GM21381 (cell line): ENCODE measurements at regions not wholly inside any gene's neighbourhood (a gene's known extent, or its start where the extent isn't known, plus 50 kb on each side); places are given as distances from the start of the nearest gene placed in this dataset.

Source experiments
- ATAC-seq: cut with Tn5 transposase; IDR thresholded peaks from one replicate; pipeline ENCODE4 v1.9.1; 2021; ENCODE audit warnings: mild to moderate bottlenecking, moderate library complexity; ENCODE audit not compliant: unreplicated experiment

DNA sequence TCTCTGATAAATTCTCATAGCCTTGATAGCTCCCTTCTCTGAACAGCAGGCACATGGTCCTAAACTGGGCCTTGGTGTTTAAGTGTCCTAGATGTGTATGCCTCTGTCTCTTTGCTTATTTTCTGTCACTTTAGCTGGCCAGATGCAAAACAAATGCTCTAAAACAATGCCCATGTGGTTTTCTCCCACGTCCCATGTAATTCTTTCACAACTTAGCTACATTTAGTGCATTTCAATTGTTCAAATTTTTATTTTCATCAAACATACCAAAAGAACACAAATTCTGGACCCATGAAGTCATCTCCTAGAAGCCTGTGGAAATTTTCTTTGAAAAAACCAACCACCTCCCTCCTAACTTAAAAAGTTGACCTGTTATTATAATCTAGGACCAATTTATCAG, 491.3 kb upstream of the AGTR1 start:
- no peak for ATAC-seq

DNA sequence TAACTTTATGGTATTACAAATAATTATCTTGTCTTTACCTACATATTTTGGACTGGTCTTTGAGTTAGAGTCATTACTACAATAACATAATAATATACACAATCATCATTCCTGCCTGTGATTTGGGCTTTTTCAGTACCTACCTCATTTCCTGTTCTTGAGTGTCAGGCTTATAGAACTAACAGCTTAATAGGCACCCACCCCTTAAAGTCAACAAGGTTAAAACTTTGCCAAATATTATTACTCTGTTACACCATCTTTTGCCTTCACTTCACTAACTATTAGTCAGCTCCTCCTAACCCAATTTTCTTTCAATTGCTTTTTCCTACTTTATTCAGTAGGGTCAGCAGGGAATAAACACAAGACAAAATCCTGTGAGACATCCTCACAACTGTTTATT, 488.7 kb upstream of the AGTR1 start:
- ATAC-seq = no peak

DNA sequence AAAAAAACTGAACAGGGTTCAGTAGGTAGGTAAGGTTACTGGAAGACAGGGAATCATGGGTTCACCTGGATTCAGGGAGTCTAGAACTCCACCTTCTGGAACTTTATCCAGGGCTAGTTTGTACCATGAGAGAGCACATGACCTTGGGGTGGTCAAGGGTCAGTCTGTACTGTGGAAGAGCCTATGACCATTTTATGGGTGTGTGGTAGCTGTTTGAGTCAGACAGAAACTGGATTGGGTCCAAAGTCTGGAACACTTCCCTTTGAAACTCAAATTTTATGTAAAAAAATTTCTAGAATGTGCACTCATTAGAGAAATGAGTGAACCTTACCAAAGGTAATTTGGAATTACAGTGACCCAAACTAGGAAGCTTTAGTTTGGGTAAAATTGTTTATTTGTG, 486.0 kb upstream of the AGTR1 start:
- peak; percentile 78 for ATAC-seq

DNA sequence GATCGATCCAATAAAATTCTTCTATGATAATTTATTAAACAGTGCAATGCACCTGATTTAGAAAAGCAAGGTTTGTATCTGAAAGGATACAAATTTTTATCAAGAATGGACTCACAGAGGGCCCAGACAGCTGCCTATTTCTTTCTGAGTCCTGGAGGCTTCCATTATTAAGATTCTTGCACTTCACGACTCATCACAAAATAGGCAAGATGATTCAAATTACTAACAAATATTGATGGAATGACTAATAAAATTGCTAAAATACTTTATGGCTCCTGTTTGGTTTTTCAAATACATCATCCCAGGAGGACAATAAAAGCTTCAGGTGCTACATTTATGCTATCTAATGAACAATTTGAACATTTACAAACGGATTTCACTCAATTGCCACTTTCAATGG, 483.0 kb upstream of the AGTR1 start:
- ATAC-seq = no peak

DNA sequence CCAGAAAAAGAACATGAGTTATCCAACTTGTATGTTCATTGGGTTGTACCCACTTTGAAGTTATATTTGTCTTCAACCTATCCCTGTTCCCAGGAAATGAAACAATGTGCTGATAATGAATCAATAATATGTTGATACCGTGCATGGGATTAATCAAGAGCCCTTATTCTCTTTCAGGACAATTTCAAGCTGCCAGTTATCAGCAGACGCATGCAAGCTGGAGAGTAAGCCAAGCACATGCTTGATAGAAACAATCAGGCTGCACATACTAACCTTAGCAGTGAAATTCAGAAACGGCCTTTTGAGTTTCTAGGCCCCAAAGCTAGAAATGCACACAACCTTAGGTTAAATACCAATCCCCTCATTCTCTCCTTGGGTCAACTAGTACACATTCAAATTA, 480.4 kb upstream of the AGTR1 start:
- no peak for ATAC-seq

DNA sequence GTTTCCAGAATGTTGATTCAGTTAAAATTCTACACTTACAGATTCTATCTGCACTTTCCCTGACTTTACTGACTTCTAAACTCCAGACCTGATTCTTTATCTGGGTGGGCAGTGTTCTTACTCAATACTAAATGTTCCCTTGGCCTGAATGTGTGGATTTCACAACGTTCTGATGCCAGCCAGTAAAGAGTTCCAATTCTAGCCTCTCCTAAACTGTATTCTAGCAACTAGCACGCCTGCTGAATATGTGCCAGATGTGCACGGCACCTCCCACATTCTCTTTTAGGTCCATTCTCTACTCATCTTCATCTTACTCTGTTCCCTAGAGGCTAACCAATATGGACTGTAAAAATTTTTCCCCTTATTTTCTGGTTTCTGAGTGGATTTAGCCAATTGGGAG, 479.5 kb upstream of the AGTR1 start:
- ATAC-seq = no peak

DNA sequence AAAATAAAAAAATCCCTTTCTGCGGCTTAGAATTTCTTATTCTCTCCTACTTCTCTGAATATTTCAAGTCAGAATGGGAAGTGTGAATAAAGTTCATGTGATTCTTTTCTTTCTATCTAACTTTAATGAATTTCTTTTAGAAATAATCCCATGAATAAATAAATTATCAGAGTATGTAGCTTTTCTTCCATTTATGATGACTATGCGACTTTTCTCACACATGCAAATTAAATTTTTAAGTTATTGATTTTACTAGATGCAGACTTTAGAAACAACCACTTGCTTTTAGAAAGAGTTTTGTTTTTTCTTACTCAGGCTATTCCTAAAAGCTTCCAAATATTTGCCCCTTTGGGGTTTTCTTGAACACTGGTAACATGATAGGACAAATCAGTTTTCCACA, 477.7 kb upstream of the AGTR1 start:
- no peak for ATAC-seq

DNA sequence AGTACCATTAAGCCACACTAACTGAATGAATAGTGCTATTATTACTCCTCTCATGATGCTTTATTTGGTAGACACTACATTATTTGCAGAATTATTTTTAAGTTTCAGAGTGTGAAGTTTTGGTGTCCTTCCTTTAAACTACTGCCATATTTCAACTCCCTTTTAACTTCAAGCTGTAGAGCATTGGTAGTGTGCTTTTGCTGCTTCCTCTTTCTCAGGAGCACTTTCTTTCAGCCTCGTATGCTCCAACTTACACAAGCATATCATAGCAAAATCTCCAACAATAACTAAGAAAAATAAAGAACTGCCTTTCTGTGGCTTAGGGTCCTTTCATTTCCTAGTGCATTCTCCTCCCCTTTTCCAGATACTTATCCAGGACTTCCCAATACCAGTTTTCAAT, 476.4 kb upstream of the AGTR1 start:
- ATAC-seq = no peak

DNA sequence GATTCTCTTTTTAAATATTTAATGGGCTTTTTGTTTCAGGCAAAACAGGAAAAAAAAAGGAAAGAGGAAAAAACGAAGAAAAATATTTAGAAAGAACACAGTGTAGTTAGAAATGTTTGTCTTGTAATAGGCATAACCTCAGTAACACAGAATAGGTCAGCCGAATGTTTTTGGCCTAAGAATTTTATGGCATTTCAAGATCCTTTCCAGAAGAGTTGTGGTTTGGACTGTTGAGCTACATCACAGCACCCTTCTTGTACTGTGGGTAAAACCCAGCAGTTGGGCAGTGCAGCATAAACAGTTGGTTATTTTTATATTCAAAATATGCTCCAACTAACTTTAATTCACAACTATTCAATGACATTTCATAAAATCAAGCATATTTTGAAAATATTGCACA, 474.4 kb upstream of the AGTR1 start:
- ATAC-seq = no peak

DNA sequence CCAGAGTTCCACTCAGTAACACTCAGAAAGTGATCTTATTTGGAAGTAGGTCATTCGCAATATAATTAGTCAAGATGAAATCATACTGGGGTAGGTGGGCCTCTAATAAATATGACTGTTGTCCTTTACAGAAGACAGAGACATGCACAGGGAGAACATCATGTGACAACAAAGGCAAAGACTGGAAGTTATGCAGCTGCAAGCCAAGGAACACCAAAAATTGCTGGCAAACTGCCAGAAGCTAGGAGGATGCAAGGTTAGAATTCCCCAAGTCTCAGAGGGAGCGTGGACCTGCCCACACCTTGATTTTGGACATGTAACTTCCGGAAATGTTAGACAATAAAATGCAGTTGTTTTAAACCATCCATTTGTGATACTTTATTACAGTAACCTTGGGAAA, 471.5 kb upstream of the AGTR1 start:
- ATAC-seq = no peak

DNA sequence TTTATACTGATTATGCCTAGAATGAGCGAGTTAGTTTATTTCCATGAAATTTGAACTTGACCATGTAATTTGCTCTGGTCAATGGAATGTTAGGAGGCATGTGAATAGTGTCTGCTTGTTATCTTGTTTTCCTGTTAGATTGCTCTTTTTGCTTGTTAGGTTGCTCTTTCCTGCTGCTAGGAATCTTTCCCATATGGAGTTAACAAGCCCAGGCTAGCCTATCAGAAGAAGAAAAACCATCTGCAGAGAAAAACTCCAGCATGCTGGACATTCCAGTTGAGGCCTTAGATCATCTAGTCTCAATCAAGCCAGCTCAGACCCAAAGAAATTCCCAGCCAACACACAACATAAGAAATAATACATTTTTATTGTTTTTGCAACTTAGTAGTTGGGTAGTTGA, 470.2 kb upstream of the AGTR1 start:
- ATAC-seq = no peak

DNA sequence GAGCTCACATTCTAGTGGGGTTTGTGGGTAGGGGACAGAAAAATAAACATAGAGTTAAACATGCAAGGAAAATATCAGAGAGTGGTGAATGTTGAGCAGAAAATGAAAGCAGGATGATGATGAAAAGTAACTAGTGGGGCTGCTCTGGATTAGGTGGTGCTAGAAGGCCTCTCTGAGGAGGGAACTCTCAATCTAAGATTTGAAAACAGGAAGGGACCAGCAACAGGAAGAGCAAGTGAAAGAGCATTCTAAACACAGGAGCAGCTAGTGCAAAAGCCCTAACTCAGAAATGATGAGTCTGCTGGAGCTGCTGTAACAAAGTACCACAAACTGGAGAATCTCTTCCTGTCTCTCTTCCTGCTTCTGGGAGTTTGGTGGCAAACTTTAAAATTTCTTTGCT, 468.6 kb upstream of the AGTR1 start:
- ATAC-seq = no peak

DNA sequence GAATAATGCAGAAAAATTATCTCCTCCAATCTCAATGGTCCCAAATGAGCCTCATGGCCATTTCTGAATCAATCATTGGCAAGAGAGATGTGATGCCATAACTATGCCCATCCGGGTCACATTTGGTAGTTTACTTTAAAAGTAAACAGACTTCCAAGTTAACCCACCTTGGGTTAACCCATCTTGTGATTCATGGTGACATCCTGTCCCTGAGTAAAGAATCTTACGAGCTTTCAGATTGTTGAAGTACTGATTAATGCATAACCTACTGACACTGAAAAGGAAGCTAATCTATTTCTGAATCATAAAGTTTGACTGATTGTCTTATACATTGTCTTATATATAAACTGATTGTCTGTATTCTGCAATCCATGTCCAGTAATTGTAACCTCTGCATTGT, 467.2 kb upstream of the AGTR1 start:
- ATAC-seq = no peak

DNA sequence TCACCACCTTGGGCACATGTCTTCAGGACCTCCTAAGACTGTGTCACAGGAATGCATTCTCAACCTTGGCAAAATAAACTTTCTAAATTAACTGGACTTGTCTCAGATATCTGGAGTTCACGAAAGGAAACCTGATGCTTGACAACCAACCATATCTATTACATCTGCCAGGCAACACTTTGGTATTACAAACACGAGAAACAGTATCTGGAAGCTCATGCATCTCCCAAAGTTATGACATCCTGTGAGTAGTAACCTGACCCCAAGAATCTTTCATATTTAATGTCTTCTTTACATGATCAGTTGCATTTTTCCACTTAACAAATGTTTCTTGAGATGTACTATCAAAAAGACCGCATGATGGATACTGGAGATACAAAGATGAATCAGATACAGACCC, 465.3 kb upstream of the AGTR1 start:
- ATAC-seq = no peak

DNA sequence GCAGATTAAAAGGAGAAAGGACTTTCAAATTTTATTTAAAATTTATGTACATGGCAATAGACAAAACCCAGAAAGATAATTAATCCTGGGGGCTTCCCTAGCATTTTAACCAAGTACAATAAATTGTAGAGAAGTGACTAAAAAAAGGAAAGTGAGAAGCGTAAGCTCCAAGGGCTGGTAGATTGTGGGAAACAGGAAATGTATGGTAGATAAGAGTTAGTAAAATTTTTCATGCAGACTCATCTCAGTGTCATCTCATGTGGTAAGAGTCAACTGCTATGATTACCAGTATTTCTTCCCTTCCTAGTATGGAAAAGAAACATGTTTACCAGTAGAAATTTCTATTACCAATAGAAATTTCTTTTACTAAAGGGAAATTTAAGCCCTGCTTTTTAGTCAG, 464.3 kb upstream of the AGTR1 start:
- ATAC-seq = no peak

DNA sequence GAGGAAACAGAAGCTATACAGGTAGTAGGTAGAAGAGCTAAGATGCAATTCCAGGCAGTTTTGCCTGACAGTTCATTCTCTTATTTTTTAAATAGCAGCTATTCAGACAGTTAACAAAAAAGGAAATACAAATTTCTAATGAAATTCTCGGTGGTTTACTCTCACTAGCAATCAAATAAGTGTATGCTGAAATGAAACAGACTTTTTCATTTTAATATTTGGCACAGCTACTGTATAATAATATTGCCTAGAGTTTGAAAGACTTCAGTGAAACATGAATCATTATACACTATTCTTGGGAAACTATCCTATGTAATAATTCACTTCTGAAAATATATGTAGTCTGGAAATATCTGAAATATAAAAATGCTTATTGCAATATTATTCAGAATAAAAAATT, 463.2 kb upstream of the AGTR1 start:
- no peak for ATAC-seq

DNA sequence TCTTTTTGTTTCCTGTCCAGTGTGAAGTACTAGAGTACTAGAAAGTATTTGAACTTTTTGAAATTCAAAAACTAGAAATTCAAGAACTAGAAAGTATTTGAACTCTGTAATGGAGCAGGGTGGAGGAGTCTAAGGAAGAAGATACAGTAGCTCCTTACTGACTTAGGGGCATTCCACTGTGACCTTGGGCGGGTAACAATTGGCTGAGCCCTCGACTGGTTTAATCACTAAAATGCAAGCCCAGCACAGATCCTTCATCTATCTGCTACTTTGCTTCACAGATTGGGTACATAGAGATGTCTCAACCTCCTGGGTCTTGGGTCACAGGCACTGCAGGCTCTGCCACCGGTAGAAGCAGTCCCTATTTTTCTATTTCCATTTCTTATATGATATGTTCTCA, 462.1 kb upstream of the AGTR1 start:
- ATAC-seq = no peak

DNA sequence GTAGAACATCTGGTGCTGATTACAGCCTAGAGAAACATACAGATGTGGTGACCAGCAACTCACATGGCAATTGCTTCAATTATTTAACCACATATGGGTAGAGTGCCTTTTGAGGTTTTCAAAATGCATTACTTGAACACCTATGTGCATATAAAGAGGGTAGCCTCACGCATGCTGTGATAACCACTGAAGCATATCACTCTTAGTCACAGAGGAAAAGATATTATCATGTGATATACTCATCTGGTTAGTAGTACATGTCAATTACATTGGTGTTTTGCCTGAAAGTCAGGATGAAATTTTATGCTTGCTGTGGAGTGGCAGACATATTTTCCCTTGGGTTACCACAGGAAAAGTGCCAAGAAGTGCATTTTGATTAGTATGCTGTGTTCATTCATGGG, 459.3 kb upstream of the AGTR1 start:
- ATAC-seq = no peak

DNA sequence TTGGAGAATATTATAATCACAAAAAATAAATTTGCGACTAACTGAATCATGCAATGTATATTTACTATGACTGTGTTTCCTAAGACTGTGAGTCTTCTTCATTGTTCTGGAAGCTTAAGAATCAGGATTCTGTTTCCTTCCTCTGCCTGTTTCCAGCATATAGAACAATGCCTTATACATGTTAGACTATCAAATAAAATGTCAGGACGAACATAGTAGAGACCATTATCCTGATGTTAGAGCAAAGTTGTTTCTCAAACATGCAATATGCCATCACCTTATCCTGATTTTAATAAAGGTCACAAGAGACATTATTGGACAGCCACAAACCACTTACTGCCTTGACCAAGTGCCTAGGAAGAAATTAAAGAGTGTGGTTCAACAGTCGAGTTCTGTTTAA, 457.4 kb upstream of the AGTR1 start:
- no peak for ATAC-seq

DNA sequence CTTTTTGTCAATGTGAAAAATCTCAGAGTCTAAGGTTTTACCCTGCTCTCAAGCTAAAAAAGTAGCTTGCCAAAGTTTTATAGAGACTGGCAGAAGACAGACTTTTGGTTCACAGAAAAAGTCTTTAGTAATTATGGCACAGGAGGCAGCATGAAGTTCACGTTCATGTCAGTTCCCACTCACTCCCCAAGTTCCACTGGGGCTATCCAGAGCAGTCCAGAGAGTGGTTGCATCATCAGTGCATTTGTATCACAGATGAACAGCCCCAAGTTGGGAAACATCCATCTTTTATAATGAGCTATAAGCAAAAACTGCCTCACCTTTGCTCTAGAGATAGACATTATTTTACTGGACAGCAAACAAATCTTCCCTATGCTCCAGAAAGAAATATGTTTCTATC, 454.1 kb upstream of the AGTR1 start:
- ATAC-seq = no peak

DNA sequence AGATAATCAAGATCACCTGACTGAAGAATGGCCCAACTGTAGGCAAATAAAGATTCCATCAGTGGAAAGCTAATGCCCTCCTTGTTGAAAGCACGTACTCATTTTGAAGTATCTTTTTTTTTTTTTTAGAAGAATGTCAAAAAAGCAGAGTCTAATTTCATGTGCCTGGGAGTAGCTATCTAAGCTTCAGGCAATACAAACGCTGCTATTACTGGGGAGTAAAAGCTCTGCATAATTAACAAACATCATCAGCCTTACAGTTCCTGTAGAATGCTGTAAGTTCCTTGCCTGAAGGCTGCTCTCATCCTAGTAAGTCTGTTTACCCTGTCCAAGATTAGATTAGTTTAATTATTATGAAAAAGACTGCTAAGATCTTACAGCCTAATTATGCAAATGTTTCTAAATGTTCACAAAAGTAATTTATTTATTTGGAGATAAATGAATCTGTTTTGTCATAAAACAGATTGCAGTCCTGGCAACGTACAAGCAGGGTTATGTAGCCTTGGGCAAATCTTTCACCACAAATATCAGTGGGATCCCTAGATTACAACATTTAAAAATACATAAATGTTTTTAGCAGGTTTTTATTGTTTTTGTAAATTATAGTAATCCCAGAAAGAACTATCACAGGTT, 451.3 kb upstream of the AGTR1 start:
- no peak for ATAC-seq

DNA sequence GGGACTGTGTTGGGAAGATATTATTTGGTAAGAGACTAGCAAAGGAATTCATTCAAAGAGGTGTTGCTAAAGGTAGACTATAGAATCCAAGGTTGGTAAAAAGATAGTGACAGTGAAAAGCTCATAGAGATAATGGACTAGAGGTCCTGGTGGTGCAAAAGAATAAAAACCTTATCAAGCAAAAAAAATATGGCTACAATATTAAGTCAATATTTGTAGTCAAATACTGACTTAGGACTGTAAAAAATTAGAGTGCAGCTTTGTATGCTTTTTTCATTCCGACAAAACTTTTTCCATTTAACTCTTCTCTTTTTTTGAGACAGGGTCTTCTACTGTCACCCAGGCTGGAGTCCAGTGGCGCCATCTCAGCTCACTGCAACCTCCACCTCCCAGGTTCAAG, 444.0 kb upstream of the AGTR1 start:
- ATAC-seq = no peak

DNA sequence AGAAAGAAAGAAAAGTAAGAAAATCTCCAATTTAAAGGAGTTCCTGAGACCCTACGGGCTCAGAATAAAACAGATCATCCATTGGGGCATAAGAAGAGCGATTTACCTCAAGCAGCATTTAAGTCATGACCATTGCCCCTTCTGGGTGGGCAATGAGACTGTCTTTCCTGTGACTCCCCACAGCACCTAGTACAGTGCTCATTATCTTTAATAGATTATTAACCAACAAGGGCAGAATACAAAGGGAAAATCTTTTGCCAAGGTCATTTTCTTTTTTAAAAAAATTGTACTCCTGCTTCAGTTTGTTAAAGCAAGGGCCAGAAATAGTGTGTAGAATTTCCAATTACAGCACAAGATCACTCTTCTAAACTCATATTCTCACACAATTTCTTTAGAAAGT, 443.3 kb upstream of the AGTR1 start:
- no peak for ATAC-seq
